ENCODE measurements at regions not wholly inside any gene's neighbourhood (a gene's known extent, or its start where the extent isn't known, plus 50 kb on each side); places are given as distances from the start of the nearest gene placed in this dataset.

GRCh38 chr18:55981712-55982475 lies 393.9 kb upstream of the TCF4 start:
- TF ChIP-seq POLR2AphosphoS5 (IDR thresholded peaks at IDR 0.05; ENCODE audit: low read depth, low read length): no peak
- no peak for TF ChIP-seq TAF1 (IDR thresholded peaks at IDR 0.05; ENCODE audit: borderline replicate concordance, low read depth, low read length)
- no peak for TF ChIP-seq POLR2A (IDR thresholded peaks at IDR 0.05; ENCODE audit: low read depth, low read length)

Data from GM12892 (cell line).